ENCODE measurements at regions not wholly inside any gene's neighbourhood (a gene's known extent, or its start where the extent isn't known, plus 50 kb on each side); places are given as distances from the start of the nearest gene placed in this dataset.
A peak's percentile ranks its signal among the peaks of the same experiment; 100 is the strongest.

DNA sequence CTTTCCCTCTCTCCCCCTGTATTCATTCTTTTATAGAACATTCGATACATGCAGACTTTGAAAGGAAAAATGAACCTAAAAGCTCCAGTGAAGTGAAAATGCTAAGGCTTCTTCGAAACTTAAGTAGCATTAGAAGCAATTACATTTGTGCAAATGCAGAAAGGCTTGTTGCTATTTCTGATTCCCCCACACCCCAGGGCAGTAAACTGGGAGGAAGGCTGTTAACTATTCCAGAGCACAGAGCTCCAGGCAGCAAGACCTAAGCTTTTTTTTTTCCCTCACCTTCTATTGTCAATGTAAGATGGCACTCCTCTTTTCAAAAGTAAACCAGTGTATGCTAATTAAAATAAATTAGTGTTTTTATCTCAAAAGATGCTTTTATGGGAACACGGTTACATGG is 448.9 kb upstream of the TBX3 start:
- Histone ChIP-seq H3K9ac (ENCODE audit: insufficient read depth, low read length) (no peak overlapping the region), H3K4me2 (ENCODE audit: extremely low read depth, insufficient read depth, low read length) (no peak overlapping the region), H3K9me3 (ENCODE audit: control insufficient read depth, insufficient read depth, low read depth, low read length) (no peaks in the 10 kb centered on the region), H2AFZ (ENCODE audit: low read length) (no peak overlapping the region), H3K4me3 (replicated peaks in 1 of 4; ENCODE audit: control extremely low read depth in 1 of 4, insufficient read depth in 1 of 4, low read depth in 3 of 4, low read length in 4 of 4) (no peak overlapping the region), H3K36me3 (ENCODE audit: control insufficient read depth, insufficient read depth, low read length) (no peaks in the 10 kb centered on the region), H3K27me3 (ENCODE audit: control insufficient read depth, insufficient read depth, low read length) (no peaks in the 10 kb centered on the region), H4K20me1 (ENCODE audit: control insufficient read depth, extremely low read depth, insufficient read depth, low read length) (no peaks in the 10 kb centered on the region), H3K4me1 (ENCODE audit: control insufficient read depth, extremely low read depth, insufficient read depth, low read length) (no peaks in the 10 kb centered on the region), H3K79me2 (ENCODE audit: control insufficient read depth, insufficient read depth, low read length) (no peaks in the 10 kb centered on the region), H3K27ac (ENCODE audit: insufficient read depth, low read length) (no peak overlapping the region)
- DNase-seq (ENCODE audit: low read depth in 2 of 2): no peak
- no peak for TF ChIP-seq CTCF (conservative IDR thresholded peaks at IDR 0.05 in 1 of 2, IDR thresholded peaks at IDR 0.05 in 1 of 2; ENCODE audit: low read depth in 1 of 2, low read length in 2 of 2)
- no peak for TF ChIP-seq EZH2 (IDR thresholded peaks at IDR 0.05; ENCODE audit: low read length, missing control alignments)

DNA sequence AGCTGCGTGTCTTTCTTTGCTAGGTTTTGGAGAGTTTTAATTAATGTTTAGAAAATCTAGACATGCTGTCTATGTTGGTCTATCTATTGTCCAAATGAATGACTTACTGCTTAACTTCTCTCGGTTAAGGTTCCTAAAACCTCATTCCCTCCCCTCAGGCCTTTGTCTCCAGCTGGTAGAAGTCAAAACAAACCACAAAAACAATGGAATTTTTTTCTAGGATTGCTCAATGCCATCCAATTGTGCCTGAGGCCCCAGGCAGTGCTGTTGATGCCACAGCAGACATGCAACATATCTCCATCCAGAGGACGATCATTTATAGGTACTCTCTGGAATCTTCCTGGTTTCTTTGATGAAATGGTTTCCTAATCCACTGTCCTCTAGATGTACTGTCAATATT is 448.2 kb upstream of the TBX3 start:
- Histone ChIP-seq H3K9me3 (ENCODE audit: control insufficient read depth, insufficient read depth, low read depth, low read length) (no peaks in the 10 kb centered on the region), H3K36me3 (ENCODE audit: control insufficient read depth, insufficient read depth, low read length) (no peaks in the 10 kb centered on the region), H3K79me2 (ENCODE audit: control insufficient read depth, insufficient read depth, low read length) (no peaks in the 10 kb centered on the region), H3K4me1 (ENCODE audit: control insufficient read depth, extremely low read depth, insufficient read depth, low read length) (no peaks in the 10 kb centered on the region), H2AFZ (ENCODE audit: low read length) (no peak overlapping the region), H4K20me1 (ENCODE audit: control insufficient read depth, extremely low read depth, insufficient read depth, low read length) (no peaks in the 10 kb centered on the region), H3K27ac (ENCODE audit: insufficient read depth, low read length) (no peak overlapping the region), H3K4me3 (replicated peaks in 1 of 4; ENCODE audit: control extremely low read depth in 1 of 4, insufficient read depth in 1 of 4, low read depth in 3 of 4, low read length in 4 of 4) (no peak overlapping the region), H3K27me3 (ENCODE audit: control insufficient read depth, insufficient read depth, low read length) (no peaks in the 10 kb centered on the region), H3K9ac (ENCODE audit: insufficient read depth, low read length) (no peak overlapping the region), H3K4me2 (ENCODE audit: extremely low read depth, insufficient read depth, low read length) (no peak overlapping the region)
- DNase-seq (ENCODE audit: low read depth in 2 of 2): peak in 1 of 2 donors; percentile 16
- no peak for TF ChIP-seq CTCF (conservative IDR thresholded peaks at IDR 0.05 in 1 of 2, IDR thresholded peaks at IDR 0.05 in 1 of 2; ENCODE audit: low read depth in 1 of 2, low read length in 2 of 2)
- TF ChIP-seq EZH2 (IDR thresholded peaks at IDR 0.05; ENCODE audit: low read length, missing control alignments): no peak

GRCh38 chr12:115129727-115130126 is 445.8 kb upstream of the TBX3 start:
- no peak overlapping the region for H3K4me2 ChIP-seq (ENCODE audit: extremely low read depth, insufficient read depth, low read length)
- no peak overlapping the region for H3K27ac ChIP-seq (ENCODE audit: insufficient read depth, low read length)
- TF ChIP-seq EZH2 (IDR thresholded peaks at IDR 0.05; ENCODE audit: low read length, missing control alignments): no peak
- no peak for TF ChIP-seq CTCF (conservative IDR thresholded peaks at IDR 0.05 in 1 of 2, IDR thresholded peaks at IDR 0.05 in 1 of 2; ENCODE audit: low read depth in 1 of 2, low read length in 2 of 2)
- H2AFZ ChIP-seq (ENCODE audit: low read length): no peak overlapping the region
- DNase-seq (ENCODE audit: low read depth in 2 of 2): no peak
- no peaks in the 10 kb centered on the region for H4K20me1 ChIP-seq (ENCODE audit: control insufficient read depth, extremely low read depth, insufficient read depth, low read length)
- no peaks in the 10 kb centered on the region for H3K27me3 ChIP-seq (ENCODE audit: control insufficient read depth, insufficient read depth, low read length)
- H3K9ac ChIP-seq (ENCODE audit: insufficient read depth, low read length): no peak overlapping the region
- no peaks in the 10 kb centered on the region for H3K4me1 ChIP-seq (ENCODE audit: control insufficient read depth, extremely low read depth, insufficient read depth, low read length)
- no peaks in the 10 kb centered on the region for H3K9me3 ChIP-seq (ENCODE audit: control insufficient read depth, insufficient read depth, low read depth, low read length)
- no peak overlapping the region for H3K4me3 ChIP-seq (replicated peaks in 1 of 4; ENCODE audit: control extremely low read depth in 1 of 4, insufficient read depth in 1 of 4, low read depth in 3 of 4, low read length in 4 of 4)
- H3K36me3 ChIP-seq (ENCODE audit: control insufficient read depth, insufficient read depth, low read length): no peaks in the 10 kb centered on the region
- no peaks in the 10 kb centered on the region for H3K79me2 ChIP-seq (ENCODE audit: control insufficient read depth, insufficient read depth, low read length)

Data from fibroblast of lung (primary cell).